Smooth muscle cell (in vitro differentiated cells): ENCODE measurements at regions not wholly inside any gene's neighbourhood (a gene's known extent, or its start where the extent isn't known, plus 50 kb on each side); places are given as distances from the start of the nearest gene placed in this dataset.
"Not testable (repeated sequence)": the region's sequence is repeated elsewhere in the genome, so short reads cannot be mapped to it uniquely, and the experiment has no call there.

Experiments
- DNase-seq: peaks from one replicate; lab custom pipeline; 2025; ENCODE audit not compliant: unreplicated experiment; lab: John Stamatoyannopoulos, UW
- H2AFZ ChIP-seq: fragments of 200-600 bp; sonication (generic); 2 replicates; pipeline ENCODE4 v1.6.0; 2016; ENCODE audit warnings: antibody characterized with exemption, low read depth, mild to moderate bottlenecking
- H3F3A ChIP-seq: fragments of 200-600 bp; sonication (generic); 2 replicates; pipeline ENCODE4 v1.6.0; 2017; ENCODE audit warnings: antibody characterized with exemption, low read depth
- H3K27ac ChIP-seq: fragments of 200-600 bp; sonication (generic); 2 replicates; pipeline ENCODE4 v1.5.1; 2016; ENCODE audit warnings: low read depth, mild to moderate bottlenecking
- H3K27me3 ChIP-seq: fragments of 200-600 bp; sonication (generic); 2 replicates; pipeline ENCODE4 v1.6.1; 2016; ENCODE audit warnings: low read depth, mild to moderate bottlenecking
- H3K36me3 ChIP-seq: fragments of 200-600 bp; sonication (generic); 2 replicates; pipeline ENCODE4 v1.5.1; 2016; ENCODE audit warnings: low read depth
- H3K4me1 ChIP-seq: fragments of 200-600 bp; sonication (generic); 2 replicates; pipeline ENCODE4 v1.5.1; 2016; ENCODE audit warnings: low read depth
- H3K4me2 ChIP-seq: fragments of 200-600 bp; sonication (generic); 2 replicates; pipeline ENCODE4 v1.6.0; 2016; ENCODE audit warnings: mild to moderate bottlenecking
- H3K4me3 ChIP-seq: fragments of 200-600 bp; sonication (generic); 2 replicates; pipeline ENCODE4 v1.5.1; 2016; ENCODE audit warnings: mild to moderate bottlenecking
- H3K79me2 ChIP-seq: fragments of 200-600 bp; sonication (generic); 2 replicates; pipeline ENCODE4 v1.6.0; 2016; ENCODE audit warnings: low read depth, mild to moderate bottlenecking
- H3K9ac ChIP-seq: fragments of 200-600 bp; sonication (generic); 2 replicates; pipeline ENCODE4 v1.6.0; 2016; ENCODE audit warnings: low read depth
- H3K9me3 ChIP-seq: fragments of 200-600 bp; sonication (generic); replicated peaks from 2 replicates; pipeline ENCODE4 v1.5.1; 2016; ENCODE audit warnings: low read depth
- H4K20me1 ChIP-seq: fragments of 200-600 bp; sonication (generic); 2 replicates; pipeline ENCODE4 v1.6.0; 2016; ENCODE audit warnings: low read depth
- CTCF ChIP-seq: fragments of 200-600 bp; sonication (generic); IDR thresholded peaks from 2 replicates; pipeline ENCODE4 v1.5.1; 2017; ENCODE audit warnings: borderline replicate concordance, mild to moderate bottlenecking, antibody characterized with exemption; ENCODE audit not compliant: insufficient read depth, poor library complexity, severe bottlenecking
- WGBS: methylation state at CpG from one replicate; pipeline ENCODE4 v1.1.7; 2016; ENCODE audit warnings: low lambda C conversion rate; 5-methylcytosine and 5-hydroxymethylcytosine counted together

- Histone ChIP-seq H3K9ac (no peak overlapping the region), H3K79me2 (no peaks in the 10 kb centered on the region), H3K4me2 (no peak overlapping the region), H3K27ac (no peak overlapping the region), H3K27me3 (no peaks in the 10 kb centered on the region), H3K4me1 (no peaks in the 10 kb centered on the region), H3F3A (no peaks in the 10 kb centered on the region), H3K9me3 (no peaks in the 10 kb centered on the region), H4K20me1 (no peaks in the 10 kb centered on the region), H2AFZ (peak overlapping the region; percentile 51), H3K36me3 (no peaks in the 10 kb centered on the region), H3K4me3 (no peak overlapping the region)
- WGBS = 39% methylated on average over 3 of the region's 3 CpGs
- DNase-seq = no peak
- TF ChIP-seq CTCF = no peak
These were observed 155.6 kb downstream of the NUF2 start for GRCh38 chr1:163477276-163477830.

- 94% methylated on average over 50 of the region's 52 CpGs for WGBS
- H3K9ac ChIP-seq, DNase-seq, H3F3A ChIP-seq, H4K20me1 ChIP-seq, H3K36me3 ChIP-seq, H3K79me2 ChIP-seq, H3K9me3 ChIP-seq, H3K4me3 ChIP-seq, H3K27me3 ChIP-seq, H2AFZ ChIP-seq, H3K4me2 ChIP-seq, H3K27ac ChIP-seq, H3K4me1 ChIP-seq: not testable (repeated sequence)
These were observed 176.9 kb downstream of the NUF2 start for GRCh38 chr1:163498391-163499330.

GRCh38 chr1:163504331-163504978 is 182.7 kb downstream of the NUF2 start:
- no peak overlapping the region for H3K4me2 ChIP-seq
- H3K36me3 ChIP-seq = no peaks in the 10 kb centered on the region
- no peaks in the 10 kb centered on the region for H4K20me1 ChIP-seq
- H3K9me3 ChIP-seq = peaks cover 4% of the 10 kb centered on the region
- no peak overlapping the region for H3K27ac ChIP-seq
- no peaks in the 10 kb centered on the region for H3F3A ChIP-seq
- H3K27me3 ChIP-seq = no peaks in the 10 kb centered on the region
- TF ChIP-seq CTCF = no peak
- no peak overlapping the region for H3K4me3 ChIP-seq
- DNase-seq = no peak
- WGBS = 92% methylated on average over 10 of the region's 10 CpGs
- H3K79me2 ChIP-seq = no peaks in the 10 kb centered on the region
- H3K9ac ChIP-seq = no peak overlapping the region
- no peak overlapping the region for H2AFZ ChIP-seq
- H3K4me1 ChIP-seq = no peaks in the 10 kb centered on the region

- Histone ChIP-seq H2AFZ (no peak overlapping the region), H3K4me3 (no peak overlapping the region), H3K27ac (no peak overlapping the region), H3K27me3 (no peaks in the 10 kb centered on the region), H3K36me3 (no peaks in the 10 kb centered on the region), H4K20me1 (no peaks in the 10 kb centered on the region), H3F3A (no peaks in the 10 kb centered on the region), H3K4me2 (no peak overlapping the region), H3K9ac (no peak overlapping the region), H3K9me3 (no peaks in the 10 kb centered on the region), H3K79me2 (no peaks in the 10 kb centered on the region), H3K4me1 (no peaks in the 10 kb centered on the region)
- no peak for TF ChIP-seq CTCF
- WGBS = 87% methylated on average over 2 of the region's 2 CpGs
- DNase-seq = no peak
These were observed 187.4 kb downstream of the NUF2 start for GRCh38 chr1:163509114-163509513.
